HG02870 (cell line): ENCODE measurements at regions not wholly inside any gene's neighbourhood (a gene's known extent, or its start where the extent isn't known, plus 50 kb on each side); places are given as distances from the start of the nearest gene placed in this dataset.
"Not testable (repeated sequence)": the region's sequence is repeated elsewhere in the genome, so short reads cannot be mapped to it uniquely, and the experiment has no call there.

ENCODE experiments used
- ATAC-seq: cut with Tn5 transposase; IDR thresholded peaks from one replicate; pipeline ENCODE4 v1.9.1; 2021; ENCODE audit warnings: mild to moderate bottlenecking, moderate library complexity; ENCODE audit not compliant: unreplicated experiment

DNA sequence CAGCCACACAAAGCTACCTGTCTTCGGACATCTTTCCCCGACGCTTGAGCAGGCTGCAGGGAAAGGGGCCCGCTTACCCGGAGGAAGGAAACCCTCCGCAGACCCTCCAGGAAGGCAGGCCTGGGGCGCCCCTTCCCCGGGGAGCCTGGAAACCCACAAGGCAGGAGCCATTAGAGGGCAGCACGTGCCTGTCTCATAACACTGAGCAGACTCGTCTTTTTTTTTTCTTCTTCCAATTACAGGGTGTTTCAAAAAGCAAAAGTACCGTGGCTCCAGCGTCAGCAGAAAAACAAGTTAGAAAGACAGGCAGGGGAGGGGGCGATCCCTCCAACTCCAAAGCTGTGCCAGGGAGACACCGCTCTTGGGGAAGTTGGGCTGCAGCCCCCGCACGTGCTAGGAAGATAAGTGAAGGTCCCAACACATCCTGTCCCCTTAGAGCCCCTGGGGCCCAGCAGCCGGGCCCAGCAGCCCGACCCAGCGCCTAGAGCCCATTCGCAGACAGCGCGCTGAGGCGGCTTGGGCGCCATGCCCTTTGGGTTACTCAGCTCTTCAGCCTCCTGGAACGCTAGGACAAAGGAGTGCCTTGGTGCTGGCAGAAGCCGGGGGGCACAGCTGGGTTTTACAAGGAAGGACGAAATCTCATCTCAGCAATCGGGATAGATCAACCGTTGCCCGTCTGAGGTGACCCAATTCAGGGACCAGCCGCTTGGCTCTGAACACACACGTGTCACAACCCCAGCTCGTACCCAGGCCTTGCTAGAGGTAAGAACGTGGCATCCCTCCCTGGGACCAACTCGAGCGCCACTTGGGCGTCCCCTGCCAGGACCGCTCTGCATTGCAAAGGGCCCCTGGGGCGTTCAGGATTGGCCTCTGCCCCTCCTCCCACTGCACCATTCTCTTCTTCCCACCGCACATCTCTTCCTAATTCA is 136.3 kb downstream of the LY86 start:
- ATAC-seq = no peak

DNA sequence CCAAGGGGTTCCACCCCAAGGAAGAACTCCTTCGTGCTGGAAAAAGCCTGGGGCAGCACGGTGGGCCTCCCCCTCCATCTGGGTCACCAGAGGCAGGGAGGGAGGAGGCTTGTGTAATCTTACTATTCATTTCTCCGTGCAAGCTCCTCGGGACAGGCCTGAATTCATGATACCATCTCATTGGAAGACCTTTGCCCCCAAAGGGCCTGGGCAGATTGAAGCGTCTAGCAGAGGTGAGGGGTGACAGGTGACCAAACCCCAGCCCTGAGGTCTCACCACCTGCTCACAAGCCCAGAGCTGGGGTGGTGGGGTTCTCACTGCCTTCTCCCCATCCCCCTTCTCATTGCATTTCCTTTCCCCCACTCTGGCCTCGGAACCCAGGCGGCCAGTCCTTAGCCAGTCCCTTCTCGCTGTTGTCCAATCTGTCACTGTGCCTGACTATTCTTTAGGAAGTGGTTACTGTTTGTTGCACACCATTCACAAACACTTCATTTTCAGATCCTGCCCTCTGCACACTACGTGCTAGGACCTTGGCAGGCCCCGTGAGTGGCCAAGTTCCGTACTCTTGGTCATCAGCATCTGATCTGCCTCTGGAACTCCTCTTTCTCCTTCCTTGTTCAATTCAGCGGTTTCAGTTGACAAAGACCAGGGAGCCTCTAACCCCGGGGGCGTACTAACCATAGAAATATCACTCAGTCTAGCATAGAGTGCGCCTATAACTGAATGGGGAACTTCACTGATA is 137.1 kb downstream of the LY86 start:
- no peak for ATAC-seq

DNA sequence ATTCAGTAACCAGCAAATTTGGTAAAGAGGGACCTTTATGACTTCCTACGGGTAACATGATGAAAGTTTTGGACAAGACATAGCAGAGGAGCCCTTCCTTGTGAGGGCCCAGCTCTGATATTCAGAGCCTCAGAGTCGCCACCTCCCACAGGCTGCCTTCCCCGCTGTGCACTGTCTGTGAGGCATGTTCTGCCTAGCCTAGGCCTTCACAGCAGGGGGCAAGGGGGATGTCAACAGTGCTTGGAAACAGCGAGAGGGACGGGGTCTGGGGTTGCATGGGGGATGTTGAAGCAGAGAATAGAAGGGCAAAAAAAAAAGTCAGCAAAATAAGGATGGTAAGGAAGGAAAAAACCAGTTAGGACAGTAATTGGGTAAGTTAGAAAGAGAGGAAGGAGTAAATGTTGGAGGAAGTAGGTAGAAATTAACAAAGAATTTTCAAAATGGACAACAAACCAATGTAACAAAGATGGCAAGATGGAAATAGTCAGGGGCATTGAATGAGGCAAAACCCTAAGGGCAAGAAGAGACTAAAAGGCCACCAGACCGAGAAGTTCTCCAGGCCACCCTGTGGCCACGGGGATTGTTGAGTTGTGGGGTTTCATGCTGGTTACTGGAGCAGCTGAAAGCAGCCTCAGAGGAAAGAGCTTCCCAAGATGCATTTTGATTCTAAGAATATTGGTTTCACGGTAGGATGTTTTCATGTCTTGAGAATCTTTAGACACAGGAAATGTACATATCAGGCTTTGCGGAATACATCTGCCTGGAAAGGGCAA is 139.8 kb downstream of the LY86 start:
- ATAC-seq = no peak

DNA sequence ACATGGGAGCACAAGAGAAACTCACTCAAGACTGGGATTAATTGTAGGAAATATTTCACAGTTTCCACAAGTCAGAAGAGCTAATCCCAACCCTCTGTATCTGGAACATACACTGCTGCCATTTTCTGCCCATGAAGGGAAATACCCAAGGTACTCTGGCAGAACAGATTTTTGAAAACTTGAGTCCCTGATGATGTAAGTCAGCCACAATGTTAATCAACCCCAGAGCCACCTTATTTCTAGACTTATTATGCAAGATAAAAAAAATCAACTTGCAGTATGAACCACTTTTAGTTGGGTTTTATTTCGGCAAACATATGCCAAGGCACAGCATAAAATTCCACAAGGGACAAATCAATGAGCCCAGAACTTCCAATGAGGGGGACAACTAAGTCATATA is 141.5 kb downstream of the LY86 start:
- no peak for ATAC-seq

DNA sequence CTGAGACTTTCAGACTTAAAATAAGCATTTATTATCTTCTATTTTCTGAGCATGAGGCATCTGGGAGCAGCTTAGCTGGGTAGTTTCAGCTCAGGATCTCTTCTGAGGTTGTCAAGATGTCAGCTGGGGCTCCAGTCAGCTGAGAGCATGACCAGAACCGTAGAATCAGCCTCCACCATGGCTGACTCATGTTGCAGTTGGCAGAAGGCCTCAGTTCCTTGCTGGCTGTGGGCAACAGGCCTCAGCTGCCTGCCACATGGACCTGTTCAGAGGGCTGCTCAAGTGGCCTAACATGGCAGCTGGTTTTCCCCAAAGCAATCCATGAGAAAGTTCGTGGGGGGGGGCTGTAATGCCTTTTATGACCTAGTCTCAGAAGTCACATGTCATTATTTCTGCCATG is 142.3 kb downstream of the LY86 start:
- ATAC-seq = no peak

DNA sequence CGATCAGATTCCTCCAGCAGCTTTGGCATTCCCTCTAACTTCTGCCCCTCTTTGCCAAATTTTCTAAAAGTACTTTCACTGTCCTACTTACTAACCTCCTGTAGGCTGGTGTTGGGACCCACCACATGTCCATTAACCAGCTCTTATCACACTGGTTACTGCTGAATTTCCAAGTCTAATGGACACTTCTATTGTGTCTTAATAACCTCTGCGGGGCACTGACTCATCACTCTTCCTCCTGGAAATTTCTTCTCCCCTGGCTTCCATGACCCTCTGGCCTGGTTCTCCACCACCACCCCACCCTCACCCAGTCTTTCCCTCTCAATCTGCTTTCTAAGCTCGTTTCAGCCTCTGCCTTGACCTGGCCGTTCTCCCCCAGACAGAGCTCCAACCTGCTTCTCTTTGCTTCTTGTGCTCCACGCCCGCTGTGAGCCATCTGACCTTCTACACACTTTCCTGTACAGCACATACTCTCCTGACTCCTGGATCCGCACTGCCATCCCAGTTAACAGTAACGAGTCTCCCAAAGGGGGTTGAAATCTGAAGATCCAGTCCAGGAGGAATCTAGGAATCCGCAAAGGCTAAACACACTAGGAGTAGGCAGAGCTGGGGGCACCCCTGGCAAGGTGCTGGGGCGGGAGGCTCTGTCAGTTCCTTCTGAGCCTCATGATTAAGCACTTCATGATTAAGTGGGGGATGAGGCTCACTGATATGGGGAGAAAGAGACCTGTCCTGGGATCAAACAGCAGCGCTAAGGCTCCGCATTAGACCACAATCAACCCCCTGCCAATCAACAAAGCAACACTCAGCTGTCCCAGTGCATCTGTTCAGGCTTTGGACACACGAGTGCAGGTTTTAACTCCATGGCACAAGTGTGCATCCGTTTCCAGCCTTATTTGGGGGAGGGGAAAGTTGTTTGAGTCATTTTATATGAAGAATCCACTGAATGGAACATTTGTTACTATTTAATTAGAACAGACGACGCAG is 146.3 kb downstream of the LY86 start:
- no peak for ATAC-seq

DNA sequence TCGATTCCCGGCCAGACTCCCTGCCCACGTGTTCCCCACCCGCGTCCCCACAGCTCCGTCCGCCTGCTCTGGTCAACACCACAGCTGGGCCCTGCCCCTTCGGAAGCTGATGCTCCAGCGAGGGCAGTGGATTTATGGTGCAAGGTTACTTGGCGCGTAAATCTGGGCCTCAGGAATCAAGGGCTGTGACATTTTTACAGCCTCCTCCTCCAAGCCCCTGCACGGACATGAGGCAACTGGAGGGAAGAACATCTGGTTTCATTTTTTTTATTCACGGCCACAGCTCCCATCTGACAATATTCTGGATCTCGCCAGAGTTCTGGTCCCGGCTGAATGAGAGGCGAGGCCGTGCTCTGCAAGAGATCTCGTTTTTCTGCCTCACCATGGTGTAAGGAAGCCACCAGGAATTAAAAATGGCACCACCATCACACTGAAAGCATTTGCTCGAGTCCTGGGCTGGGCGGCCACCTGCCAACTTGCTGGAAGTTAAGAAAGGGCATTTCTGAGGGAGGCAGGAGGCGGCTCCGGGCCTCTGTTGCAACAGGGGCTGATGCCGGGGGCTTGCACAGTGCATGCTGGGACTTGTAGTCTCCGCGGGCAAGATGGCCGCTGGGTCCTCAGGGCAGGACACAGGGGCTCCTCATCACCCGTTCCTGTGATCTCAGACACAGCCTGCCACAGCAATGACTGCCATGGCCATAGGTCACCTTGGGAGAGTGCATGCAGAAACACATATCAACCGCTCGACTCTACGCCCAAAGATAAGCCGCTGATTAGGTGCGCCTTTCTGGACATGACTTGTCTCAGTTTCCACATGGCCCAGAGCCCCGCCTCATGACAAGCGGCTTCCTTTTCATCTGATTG is 148.5 kb downstream of the LY86 start:
- ATAC-seq = no peak

DNA sequence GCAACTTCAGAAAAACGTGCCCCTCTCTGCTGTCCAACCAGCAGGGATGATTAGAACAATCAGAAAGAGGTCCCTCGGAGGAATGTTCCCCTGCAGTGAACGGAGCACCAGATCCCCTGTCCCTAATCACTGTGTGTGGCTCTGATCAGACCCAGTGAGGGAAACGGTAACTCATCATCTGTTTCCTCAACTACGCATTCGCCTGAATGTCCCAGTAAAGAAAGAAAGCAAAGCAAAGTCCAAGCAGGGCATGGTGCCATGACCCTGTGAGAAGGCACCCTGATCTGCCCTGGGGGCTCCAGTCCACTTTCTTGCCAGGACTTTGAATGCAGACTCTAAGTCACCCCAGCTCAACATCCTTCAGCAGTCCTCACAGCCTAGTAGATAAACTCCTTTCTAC is 149.2 kb downstream of the LY86 start:
- no peak for ATAC-seq

DNA sequence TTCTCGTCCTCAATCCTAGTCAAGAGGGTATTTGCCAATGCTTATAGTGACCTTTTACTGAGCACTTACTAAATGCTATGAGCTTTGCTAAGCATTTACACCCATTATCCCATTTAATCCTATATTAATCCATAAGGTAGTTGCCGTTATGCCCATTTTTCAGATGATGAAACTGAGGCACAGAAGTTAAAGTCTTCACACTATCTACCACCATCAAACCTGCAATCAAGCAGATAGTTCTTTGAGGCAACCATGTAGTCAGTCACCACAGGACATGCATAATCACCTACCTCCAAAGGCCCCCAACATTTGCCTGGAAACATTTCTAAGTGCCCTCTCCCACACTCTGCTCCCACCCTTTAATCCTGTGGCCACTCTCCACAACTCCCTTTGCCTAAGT is 149.6 kb downstream of the LY86 start:
- no peak for ATAC-seq

DNA sequence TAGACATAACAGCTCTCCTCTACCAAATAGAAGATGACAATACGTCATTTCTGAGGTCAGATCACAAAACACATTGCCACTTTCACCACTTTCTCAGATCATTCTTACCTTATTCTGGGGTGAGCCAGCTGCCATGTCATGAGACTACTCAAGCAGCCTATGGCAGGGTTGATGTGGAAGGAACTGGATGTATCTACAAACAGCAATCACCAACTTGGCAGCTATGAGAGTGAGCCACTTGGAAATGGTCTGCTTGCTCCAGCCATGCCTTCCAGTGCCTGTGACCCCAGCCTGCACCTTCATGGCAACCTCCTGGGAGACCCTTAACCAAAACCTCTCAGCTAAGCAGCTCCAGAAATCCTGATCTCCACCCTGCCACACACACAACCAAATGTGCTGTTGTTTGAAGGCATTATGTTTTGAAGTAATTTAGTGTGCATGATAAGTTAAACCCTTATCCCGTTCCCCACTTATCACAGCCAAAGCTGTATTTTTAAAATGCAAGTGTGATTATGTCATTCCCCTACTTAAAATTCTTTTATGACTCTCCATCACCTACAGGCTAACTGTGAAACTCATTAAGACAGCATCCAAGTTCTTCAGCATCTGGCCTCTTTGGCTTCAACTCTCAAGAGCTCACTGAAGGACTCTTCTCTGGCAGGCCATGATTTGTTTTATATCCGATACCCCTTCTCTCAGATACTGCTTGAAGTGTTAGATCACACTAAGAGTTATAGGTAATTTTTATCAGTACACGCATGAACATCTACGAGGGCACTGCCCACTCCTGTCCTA is 150.6 kb downstream of the LY86 start:
- no peak for ATAC-seq

DNA sequence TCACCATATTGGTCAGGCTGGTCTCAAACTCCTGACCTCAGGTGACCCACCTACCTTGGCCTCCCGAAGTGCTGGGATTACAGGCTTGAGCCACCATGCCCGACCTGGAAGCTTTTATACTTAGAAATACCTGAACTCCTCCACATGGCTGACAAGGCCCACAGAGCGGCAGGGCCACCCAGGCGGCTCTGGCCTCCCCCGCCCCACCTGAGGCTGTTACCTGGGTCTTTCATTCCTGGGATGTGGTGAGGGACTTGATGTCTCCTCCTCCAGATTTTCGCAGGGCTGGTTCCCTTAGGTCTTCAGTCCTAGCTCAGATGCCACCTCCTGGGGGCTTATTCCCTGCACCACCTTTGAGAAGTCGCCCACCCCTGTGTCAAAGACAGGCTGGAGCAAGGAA is 152.1 kb downstream of the LY86 start:
- no peak for ATAC-seq

DNA sequence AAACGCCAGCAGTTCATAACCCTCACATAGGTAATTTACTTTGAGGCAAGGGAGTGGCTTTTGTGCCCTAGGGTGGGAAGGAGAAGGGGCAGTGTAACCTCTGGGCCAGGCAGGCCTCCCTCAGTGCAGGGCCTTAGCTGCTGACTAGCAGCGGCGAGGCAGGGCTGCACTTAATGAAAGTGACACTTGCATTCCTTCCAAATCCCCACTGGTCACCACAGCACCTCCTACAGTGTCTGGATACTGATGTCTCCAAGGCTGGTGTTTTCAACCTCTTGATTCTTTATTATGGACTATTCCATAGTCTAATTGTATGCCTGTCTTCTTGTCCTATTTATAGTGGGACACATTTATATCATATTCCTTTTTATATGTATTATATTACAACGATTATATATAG is 152.7 kb downstream of the LY86 start:
- no peak for ATAC-seq

DNA sequence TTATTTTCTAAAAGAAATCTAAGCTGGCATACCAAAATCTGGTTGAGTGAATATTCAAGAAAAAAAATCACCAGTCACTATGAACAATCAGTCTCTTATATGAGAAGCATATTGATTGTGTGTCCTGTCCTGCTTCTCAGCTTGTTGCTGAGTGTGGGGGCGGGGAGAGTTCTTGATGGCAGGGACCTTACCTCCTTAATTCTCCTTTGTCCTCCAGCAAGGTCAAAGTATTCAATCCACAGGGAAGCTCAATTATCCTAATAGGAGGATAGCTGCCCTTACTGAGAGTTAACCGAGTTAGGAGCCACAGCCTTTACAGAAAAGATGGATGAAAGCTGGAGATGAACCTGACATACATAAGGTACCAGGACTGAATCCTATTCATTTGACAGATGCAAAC is 154.0 kb downstream of the LY86 start:
- ATAC-seq = no peak

DNA sequence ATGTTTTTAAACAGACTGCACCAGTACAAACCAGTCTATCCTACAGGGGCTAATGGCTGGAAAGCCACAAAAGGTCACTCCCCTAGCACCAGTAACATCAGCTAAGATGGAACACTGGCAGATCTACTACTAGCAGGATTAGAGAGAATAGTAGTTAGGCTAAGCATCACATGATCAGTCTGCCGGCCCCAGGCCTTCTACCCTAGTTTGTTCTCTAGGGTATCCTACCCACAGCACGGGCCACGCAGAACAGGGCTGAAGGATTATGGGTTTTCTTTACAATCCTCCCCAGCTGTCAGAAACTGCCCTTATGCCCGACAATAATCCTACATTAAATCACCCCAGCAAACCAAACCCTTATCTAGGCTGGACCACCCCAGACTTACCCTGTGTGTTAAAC is 156.0 kb downstream of the LY86 start:
- no peak for ATAC-seq

DNA sequence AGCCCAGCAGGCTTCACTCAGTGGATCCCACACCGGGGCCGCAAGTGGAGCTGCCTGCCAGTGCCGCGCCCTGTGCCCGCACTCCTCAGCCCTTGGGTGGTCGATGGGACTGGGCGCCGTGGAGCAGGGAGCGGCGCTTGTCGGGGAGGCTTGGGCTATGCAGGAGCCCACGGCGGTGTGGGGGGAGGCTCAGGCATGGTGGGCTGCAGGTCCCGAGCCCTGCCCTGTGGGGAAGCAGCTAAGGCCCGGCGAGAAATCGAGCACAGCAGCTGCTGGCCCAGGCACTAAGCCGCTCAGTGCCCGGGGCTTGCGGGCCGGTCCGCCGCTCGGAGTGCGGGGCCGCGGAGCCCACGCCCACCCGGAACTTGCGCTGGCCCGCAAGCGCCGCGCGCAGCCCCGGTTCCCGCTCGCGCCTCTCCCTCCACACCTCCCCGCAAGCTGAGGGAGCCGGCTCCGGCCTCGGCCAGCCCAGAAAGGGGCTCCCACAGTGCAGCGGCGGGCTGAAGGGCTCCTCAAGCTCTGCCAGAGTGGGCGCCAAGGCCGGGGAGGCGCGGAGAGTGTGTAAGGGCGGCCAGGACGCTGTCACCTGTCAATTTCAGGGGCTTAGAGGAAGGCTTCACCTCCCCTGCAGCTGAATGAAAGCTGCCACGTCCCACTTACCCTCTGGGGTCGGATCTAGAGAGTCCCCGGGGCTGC is 157.3 kb downstream of the LY86 start:
- not testable (repeated sequence) for ATAC-seq

DNA sequence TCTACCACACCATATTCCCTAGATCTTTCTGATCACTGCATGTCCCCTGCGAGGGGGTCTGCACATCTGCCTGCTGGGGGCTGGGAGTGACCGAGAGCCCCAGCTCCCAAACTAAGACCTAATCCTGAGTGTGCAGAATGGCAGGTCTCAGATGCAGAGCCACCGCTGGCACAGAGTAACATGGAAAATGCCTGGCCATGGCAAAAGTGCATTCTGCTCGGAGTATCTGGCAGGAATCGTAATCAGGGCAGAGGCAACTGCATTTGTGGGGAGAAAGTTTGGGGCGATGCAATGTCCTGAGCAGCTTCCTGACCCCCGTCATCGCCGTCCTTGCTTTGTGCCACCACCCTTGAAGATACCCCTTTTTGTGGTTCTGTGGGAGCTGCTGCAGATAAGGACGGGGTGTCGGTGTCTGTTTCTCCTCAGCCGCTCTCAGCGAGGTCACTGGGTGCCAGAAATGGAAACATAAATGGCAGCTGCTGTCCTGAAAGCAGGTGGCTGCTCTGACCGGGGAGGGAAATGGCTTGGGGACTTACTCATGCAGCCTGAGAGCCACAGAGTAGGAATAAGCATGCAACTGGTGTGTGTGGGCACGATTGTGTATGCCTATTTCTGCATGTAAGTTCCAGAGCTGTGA is 157.9 kb downstream of the LY86 start:
- no peak for ATAC-seq

DNA sequence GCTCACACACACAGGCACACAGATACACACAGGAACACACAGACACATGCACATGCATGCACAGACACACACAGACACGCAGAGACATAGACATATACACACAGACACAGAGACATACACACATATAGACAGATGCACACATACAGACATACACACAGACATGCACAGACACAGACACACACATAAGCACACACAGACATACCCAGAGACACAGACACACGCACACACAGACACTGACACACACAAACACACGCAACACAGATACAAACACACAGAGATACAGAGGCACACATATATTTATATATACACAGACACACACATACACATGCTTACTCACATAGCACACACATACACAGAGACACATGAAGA is 158.4 kb downstream of the LY86 start:
- no peak for ATAC-seq

DNA sequence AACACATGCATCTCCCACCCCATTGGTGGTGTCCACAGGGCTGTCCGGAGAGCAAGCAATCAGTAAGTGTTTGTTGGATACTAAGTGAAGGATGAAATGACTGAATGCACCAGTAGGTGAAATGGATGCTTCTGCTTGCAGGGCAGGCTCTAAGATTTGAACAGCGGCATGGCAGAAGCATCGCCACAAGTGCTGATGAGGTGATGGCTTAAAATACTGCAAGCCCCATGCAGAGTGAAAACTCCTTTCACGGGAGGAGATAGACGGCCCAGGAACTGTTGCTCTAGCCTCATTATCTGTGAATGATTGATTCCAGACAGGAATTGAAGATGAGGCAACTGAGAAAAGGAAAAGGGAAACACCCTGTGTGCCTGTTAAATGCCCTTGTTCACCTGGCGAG is 158.9 kb downstream of the LY86 start:
- ATAC-seq = no peak
